ENCODE measurements at regions not wholly inside any gene's neighbourhood (a gene's known extent, or its start where the extent isn't known, plus 50 kb on each side); places are given as distances from the start of the nearest gene placed in this dataset.

DNA sequence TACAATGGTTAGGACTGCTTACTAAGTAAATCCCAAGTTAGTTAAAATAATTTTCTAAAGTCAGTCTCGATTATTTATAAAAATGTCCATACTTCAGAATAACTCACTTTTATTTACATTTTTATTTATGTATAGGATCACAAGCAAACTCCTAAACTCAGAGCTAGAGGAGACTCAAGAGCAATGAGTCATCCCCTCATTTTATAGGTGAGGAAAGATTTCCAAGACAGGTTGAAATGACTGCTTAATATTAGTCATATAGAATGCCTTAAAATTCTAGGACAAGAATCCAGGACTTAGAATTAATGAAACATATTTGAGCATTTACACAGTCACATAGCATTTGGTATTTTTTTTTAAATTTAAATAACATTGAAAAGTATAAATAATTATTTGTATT, 983.8 kb downstream of the SI start:
- TF ChIP-seq CTCF (IDR thresholded peaks at IDR 0.05; ENCODE audit: low read depth, low read length), result no peak

GRCh38 chr3:164080208-164080607, 998.1 kb downstream of the SI start:
- TF ChIP-seq CTCF (IDR thresholded peaks at IDR 0.05; ENCODE audit: low read depth, low read length), result no peak

More for the DNA sequence above, 983.8 kb downstream of the SI start:
- no peak for DNase-seq (ENCODE audit: extremely low read depth, low read depth)

DNA sequence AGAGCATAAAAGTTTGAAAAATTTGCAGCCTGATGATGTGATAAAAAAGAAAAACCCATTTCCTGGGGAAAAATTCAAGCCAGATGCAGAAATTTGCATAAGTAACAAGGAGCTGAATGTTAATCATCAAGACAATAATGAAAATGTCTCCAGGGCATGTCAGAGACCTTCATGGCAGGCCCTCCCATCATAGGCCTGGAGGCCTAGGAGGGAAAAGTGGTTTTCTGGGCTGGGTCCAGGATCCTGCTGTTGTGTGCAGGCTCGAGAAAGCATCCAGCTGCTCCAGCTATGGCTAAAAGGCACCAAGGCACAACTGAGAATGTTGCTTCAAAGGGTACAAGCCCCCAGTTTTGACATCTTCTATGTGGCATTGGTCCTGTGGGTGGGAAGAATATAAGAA, 1014.0 kb downstream of the SI start:
- no peak for DNase-seq (ENCODE audit: extremely low read depth, low read depth)
- TF ChIP-seq CTCF (IDR thresholded peaks at IDR 0.05; ENCODE audit: low read depth, low read length), result no peak

More at GRCh38 chr3:164080208-164080607, 998.1 kb downstream of the SI start:
- no peak for DNase-seq (ENCODE audit: extremely low read depth, low read depth)

- no peak for TF ChIP-seq CTCF (IDR thresholded peaks at IDR 0.05; ENCODE audit: low read depth, low read length)
- no peak for DNase-seq (ENCODE audit: extremely low read depth, low read depth)
Observed at GRCh38 chr3:164060923-164061322, 1017.4 kb downstream of the SI start.

GRCh38 chr3:164049847-164050246, 1028.4 kb downstream of the SI start:
- no peak for DNase-seq (ENCODE audit: extremely low read depth, low read depth)
- no peak for TF ChIP-seq CTCF (IDR thresholded peaks at IDR 0.05; ENCODE audit: low read depth, low read length)

DNA sequence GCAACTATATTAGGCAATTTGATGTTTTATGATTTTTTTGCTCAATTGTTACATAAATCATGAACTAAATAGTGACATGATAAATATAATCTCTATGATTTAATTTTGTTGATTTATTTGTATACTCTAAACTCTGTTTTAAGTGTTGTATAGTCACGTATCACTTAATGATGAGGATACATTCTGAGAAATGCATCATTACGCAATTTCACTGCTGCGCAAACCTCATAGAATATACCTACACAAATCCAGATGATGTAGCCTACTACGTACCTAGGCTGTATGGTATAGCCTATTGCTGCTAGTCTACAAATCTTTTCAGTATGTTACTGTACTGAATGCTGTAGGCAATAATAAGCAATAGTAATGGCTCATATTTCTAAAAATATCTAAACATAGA, 1029.8 kb downstream of the SI start:
- no peak for TF ChIP-seq CTCF (IDR thresholded peaks at IDR 0.05; ENCODE audit: low read depth, low read length)

GRCh38 chr3:164040991-164041390, 1037.3 kb downstream of the SI start:
- no peak for DNase-seq (ENCODE audit: extremely low read depth, low read depth)
- no peak for TF ChIP-seq CTCF (IDR thresholded peaks at IDR 0.05; ENCODE audit: low read depth, low read length)

More for the DNA sequence above, 1029.8 kb downstream of the SI start:
- DNase-seq (ENCODE audit: extremely low read depth, low read depth), result no peak

All from AG09319 (cell line).